Activated T-cell treated with anti-CD3 and anti-CD28 coated beads, Interleukin-2, amount 50 U/mL, for 72 hours (primary cell): ENCODE measurements at regions not wholly inside any gene's neighbourhood (a gene's known extent, or its start where the extent isn't known, plus 50 kb on each side); places are given as distances from the start of the nearest gene placed in this dataset.
"Not testable (repeated sequence)": the region's sequence is repeated elsewhere in the genome, so short reads cannot be mapped to it uniquely, and the experiment has no call there.

Experiments used
- ATAC-seq, 2 donors: fragments of 150-1000 bp; cut with Tn5 transposase; replicated peaks in 1 of 2; 2 replicates each; pipeline ENCODE4 v1.10.0; 2021; ENCODE audit warnings: moderate library complexity in 2 of 2, mild to moderate bottlenecking in 1 of 2
- DNase-seq, 2 donors: peaks; one replicate each; pipeline ENCODE4 v3.0.0; 2021 to 2022; ENCODE audit warnings: mixed read lengths in 1 of 2
- H3K27ac Mint-ChIP-seq: one replicate; pipeline ENCODE4 v1.8.0; 2022; ENCODE audit warnings: mild to moderate bottlenecking, moderate library complexity, mixed read lengths
- H3K27me3 Mint-ChIP-seq: one replicate; pipeline ENCODE4 v1.8.0; 2022; ENCODE audit warnings: low read depth, mixed read lengths
- H3K36me3 Mint-ChIP-seq, 2 donors: one replicate each; pipeline ENCODE4 v1.8.0; 2022; ENCODE audit warnings: mixed read lengths in 2 of 2, mild to moderate bottlenecking in 1 of 2; ENCODE audit not compliant: insufficient read depth in 2 of 2
- H3K4me1 Mint-ChIP-seq: one replicate; pipeline ENCODE4 v1.8.0; 2022; ENCODE audit warnings: low read depth, mixed read lengths
- H3K4me3 Mint-ChIP-seq, 2 donors: one replicate each; pipeline ENCODE4 v1.8.0; 2022; ENCODE audit warnings: mild to moderate bottlenecking in 2 of 2, mixed read lengths in 2 of 2, moderate library complexity in 2 of 2
- H3K9me3 Mint-ChIP-seq, 2 donors: one replicate each; pipeline ENCODE4 v1.8.0; 2022; ENCODE audit warnings: mixed read lengths in 2 of 2

GRCh38 chrY:25973746-25974145 lies 351.8 kb downstream of the CDY1 start:
- not testable (repeated sequence) for H3K4me1 Mint-ChIP-seq, H3K27ac Mint-ChIP-seq, ATAC-seq, H3K36me3 Mint-ChIP-seq, H3K4me3 Mint-ChIP-seq, H3K27me3 Mint-ChIP-seq, DNase-seq, H3K9me3 Mint-ChIP-seq

GRCh38 chrY:25987720-25988119 lies 365.8 kb downstream of the CDY1 start:
- not testable (repeated sequence) for H3K27ac Mint-ChIP-seq, H3K4me3 Mint-ChIP-seq, ATAC-seq, H3K4me1 Mint-ChIP-seq, H3K27me3 Mint-ChIP-seq, H3K9me3 Mint-ChIP-seq, H3K36me3 Mint-ChIP-seq, DNase-seq

- ATAC-seq, DNase-seq, H3K27ac Mint-ChIP-seq, H3K36me3 Mint-ChIP-seq, H3K4me1 Mint-ChIP-seq, H3K27me3 Mint-ChIP-seq, H3K9me3 Mint-ChIP-seq, H3K4me3 Mint-ChIP-seq: not testable (repeated sequence)
Measured at GRCh38 chrY:25999848-26000247, 377.9 kb downstream of the CDY1 start.

GRCh38 chrY:26047365-26047764 lies 425.4 kb downstream of the CDY1 start:
- H3K4me3 Mint-ChIP-seq, H3K27ac Mint-ChIP-seq, H3K9me3 Mint-ChIP-seq, ATAC-seq, H3K36me3 Mint-ChIP-seq, H3K4me1 Mint-ChIP-seq, DNase-seq, H3K27me3 Mint-ChIP-seq: not testable (repeated sequence)

- H3K36me3 Mint-ChIP-seq, DNase-seq, ATAC-seq, H3K4me3 Mint-ChIP-seq, H3K27ac Mint-ChIP-seq, H3K4me1 Mint-ChIP-seq, H3K27me3 Mint-ChIP-seq, H3K9me3 Mint-ChIP-seq: not testable (repeated sequence)
Measured at GRCh38 chrY:26057949-26058348, 436.0 kb downstream of the CDY1 start.

- not testable (repeated sequence) for H3K27ac Mint-ChIP-seq, H3K9me3 Mint-ChIP-seq, H3K4me1 Mint-ChIP-seq, H3K36me3 Mint-ChIP-seq, H3K27me3 Mint-ChIP-seq, DNase-seq, H3K4me3 Mint-ChIP-seq, ATAC-seq
Measured at GRCh38 chrY:26059229-26059628, 437.3 kb downstream of the CDY1 start.

- H3K4me3 Mint-ChIP-seq, H3K27ac Mint-ChIP-seq, H3K9me3 Mint-ChIP-seq, H3K27me3 Mint-ChIP-seq, H3K36me3 Mint-ChIP-seq, H3K4me1 Mint-ChIP-seq, DNase-seq: not testable (repeated sequence)
- ATAC-seq: peak in 1 of 2 donors; percentile 52
Measured at GRCh38 chrY:26073167-26073566, 451.2 kb downstream of the CDY1 start.

- not testable (repeated sequence) for H3K4me1 Mint-ChIP-seq, ATAC-seq, H3K27me3 Mint-ChIP-seq, H3K36me3 Mint-ChIP-seq, H3K9me3 Mint-ChIP-seq, H3K27ac Mint-ChIP-seq, DNase-seq, H3K4me3 Mint-ChIP-seq
Measured at GRCh38 chrY:26079433-26079832, 457.5 kb downstream of the CDY1 start.

GRCh38 chrY:26081266-26081665 lies 459.3 kb downstream of the CDY1 start:
- not testable (repeated sequence) for H3K4me3 Mint-ChIP-seq, H3K27ac Mint-ChIP-seq, H3K36me3 Mint-ChIP-seq

GRCh38 chrY:26087153-26087552 lies 465.2 kb downstream of the CDY1 start:
- H3K9me3 Mint-ChIP-seq, DNase-seq, ATAC-seq, H3K27me3 Mint-ChIP-seq, H3K4me3 Mint-ChIP-seq, H3K36me3 Mint-ChIP-seq, H3K4me1 Mint-ChIP-seq, H3K27ac Mint-ChIP-seq: not testable (repeated sequence)

More at GRCh38 chrY:26081266-26081665, 459.3 kb downstream of the CDY1 start:
- not testable (repeated sequence) for H3K4me1 Mint-ChIP-seq, H3K9me3 Mint-ChIP-seq, H3K27me3 Mint-ChIP-seq, DNase-seq
- ATAC-seq: peak in 1 of 2 donors; percentile 58
